ENCODE measurements at regions not wholly inside any gene's neighbourhood (a gene's known extent, or its start where the extent isn't known, plus 50 kb on each side); places are given as distances from the start of the nearest gene placed in this dataset.

GRCh38 chr10:6713120-6713519 lies 133.0 kb upstream of the PRKCQ start:
- no peak for TF ChIP-seq POLR2A (IDR thresholded peaks at IDR 0.05)
- no peak for TF ChIP-seq EP300 (IDR thresholded peaks at IDR 0.05; ENCODE audit: low read depth)
- TF ChIP-seq, protein P1, sequence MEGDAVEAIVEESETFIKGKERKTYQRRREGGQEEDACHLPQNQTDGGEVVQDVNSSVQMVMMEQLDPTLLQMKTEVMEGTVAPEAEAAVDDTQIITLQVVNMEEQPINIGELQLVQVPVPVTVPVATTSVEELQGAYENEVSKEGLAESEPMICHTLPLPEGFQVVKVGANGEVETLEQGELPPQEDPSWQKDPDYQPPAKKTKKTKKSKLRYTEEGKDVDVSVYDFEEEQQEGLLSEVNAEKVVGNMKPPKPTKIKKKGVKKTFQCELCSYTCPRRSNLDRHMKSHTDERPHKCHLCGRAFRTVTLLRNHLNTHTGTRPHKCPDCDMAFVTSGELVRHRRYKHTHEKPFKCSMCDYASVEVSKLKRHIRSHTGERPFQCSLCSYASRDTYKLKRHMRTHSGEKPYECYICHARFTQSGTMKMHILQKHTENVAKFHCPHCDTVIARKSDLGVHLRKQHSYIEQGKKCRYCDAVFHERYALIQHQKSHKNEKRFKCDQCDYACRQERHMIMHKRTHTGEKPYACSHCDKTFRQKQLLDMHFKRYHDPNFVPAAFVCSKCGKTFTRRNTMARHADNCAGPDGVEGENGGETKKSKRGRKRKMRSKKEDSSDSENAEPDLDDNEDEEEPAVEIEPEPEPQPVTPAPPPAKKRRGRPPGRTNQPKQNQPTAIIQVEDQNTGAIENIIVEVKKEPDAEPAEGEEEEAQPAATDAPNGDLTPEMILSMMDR (IDR thresholded peaks at IDR 0.05) = no peak

Data from transverse colon (tissue), 3 donors.